ENCODE measurements at regions not wholly inside any gene's neighbourhood (a gene's known extent, or its start where the extent isn't known, plus 50 kb on each side); places are given as distances from the start of the nearest gene placed in this dataset.
A peak's percentile ranks its signal among the peaks of the same experiment; 100 is the strongest.

DNA sequence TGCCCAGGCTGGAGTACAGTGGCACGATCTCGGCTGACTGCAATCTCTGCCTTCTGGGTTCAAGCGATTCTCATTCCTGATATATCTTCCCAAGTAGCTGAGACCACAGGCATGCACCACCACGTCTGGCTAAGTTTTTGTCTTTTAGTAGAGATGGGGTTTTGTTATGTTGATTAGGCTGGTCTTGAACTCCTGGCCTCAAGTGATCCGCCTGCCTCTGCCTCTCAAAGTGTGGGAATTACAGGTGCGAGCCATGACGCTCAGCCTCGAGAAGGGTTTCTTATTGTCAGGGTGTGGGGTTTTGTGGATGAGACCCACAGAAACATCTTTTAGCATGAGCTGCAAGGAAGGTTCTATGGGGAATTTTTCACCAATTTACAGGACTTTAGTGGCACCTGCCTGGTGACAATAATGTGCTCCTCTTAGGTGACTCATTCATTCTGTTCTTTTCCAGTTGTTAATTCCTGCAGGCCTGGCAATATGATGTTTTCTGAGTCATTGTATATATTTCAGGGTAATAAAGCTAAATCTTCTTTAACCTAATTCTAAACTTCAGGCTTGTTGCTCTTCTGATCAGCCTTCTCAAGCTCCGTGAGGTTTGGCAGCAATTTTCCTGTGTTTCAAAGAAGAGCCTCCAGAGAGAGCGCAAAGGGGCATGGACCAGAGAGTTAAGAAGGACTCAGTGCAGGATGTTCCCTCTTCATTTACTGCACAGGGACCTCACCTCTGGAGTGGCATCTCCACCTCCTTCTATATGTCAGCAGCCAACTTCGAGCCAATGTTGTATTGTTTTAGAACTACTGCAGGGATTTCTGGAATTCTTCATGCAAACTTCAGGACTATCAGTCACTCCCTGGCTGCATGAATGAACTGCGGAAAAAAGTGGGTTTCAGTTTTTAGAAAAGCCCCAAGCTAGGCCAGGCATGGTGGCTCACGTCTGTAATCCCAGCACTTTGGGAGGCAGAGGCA lies 77.8 kb upstream of the ZNF618 start:
- Histone ChIP-seq H3K4me3 (replicated peaks in 1 of 4; ENCODE audit: control extremely low read depth in 1 of 4, insufficient read depth in 1 of 4, low read depth in 3 of 4, low read length in 4 of 4) (no peak overlapping the region), H2AFZ (ENCODE audit: low read length) (no peak overlapping the region), H3K27me3 (ENCODE audit: control insufficient read depth, insufficient read depth, low read length) (peaks cover 17% of the 10 kb centered on the region), H4K20me1 (ENCODE audit: control insufficient read depth, extremely low read depth, insufficient read depth, low read length) (no peaks in the 10 kb centered on the region), H3K4me2 (ENCODE audit: extremely low read depth, insufficient read depth, low read length) (no peak overlapping the region), H3K9ac (ENCODE audit: insufficient read depth, low read length) (no peak overlapping the region), H3K9me3 (ENCODE audit: control insufficient read depth, insufficient read depth, low read depth, low read length) (no peaks in the 10 kb centered on the region), H3K4me1 (ENCODE audit: control insufficient read depth, extremely low read depth, insufficient read depth, low read length) (no peaks in the 10 kb centered on the region), H3K79me2 (ENCODE audit: control insufficient read depth, insufficient read depth, low read length) (no peaks in the 10 kb centered on the region), H3K27ac (ENCODE audit: insufficient read depth, low read length) (no peak overlapping the region), H3K36me3 (ENCODE audit: control insufficient read depth, insufficient read depth, low read length) (no peaks in the 10 kb centered on the region)
- no peak for TF ChIP-seq EZH2 (IDR thresholded peaks at IDR 0.05; ENCODE audit: low read length, missing control alignments)
- TF ChIP-seq, protein P1, sequence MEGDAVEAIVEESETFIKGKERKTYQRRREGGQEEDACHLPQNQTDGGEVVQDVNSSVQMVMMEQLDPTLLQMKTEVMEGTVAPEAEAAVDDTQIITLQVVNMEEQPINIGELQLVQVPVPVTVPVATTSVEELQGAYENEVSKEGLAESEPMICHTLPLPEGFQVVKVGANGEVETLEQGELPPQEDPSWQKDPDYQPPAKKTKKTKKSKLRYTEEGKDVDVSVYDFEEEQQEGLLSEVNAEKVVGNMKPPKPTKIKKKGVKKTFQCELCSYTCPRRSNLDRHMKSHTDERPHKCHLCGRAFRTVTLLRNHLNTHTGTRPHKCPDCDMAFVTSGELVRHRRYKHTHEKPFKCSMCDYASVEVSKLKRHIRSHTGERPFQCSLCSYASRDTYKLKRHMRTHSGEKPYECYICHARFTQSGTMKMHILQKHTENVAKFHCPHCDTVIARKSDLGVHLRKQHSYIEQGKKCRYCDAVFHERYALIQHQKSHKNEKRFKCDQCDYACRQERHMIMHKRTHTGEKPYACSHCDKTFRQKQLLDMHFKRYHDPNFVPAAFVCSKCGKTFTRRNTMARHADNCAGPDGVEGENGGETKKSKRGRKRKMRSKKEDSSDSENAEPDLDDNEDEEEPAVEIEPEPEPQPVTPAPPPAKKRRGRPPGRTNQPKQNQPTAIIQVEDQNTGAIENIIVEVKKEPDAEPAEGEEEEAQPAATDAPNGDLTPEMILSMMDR (conservative IDR thresholded peaks at IDR 0.05 in 1 of 2, IDR thresholded peaks at IDR 0.05 in 1 of 2; ENCODE audit: low read depth in 1 of 2, low read length in 2 of 2), result no peak
- peak in 1 of 2 donors; percentile 19 for DNase-seq (ENCODE audit: low read depth in 2 of 2)

GRCh38 chr9:113800276-113800675 lies 75.8 kb upstream of the ZNF618 start:
- H3K4me1 ChIP-seq (ENCODE audit: control insufficient read depth, extremely low read depth, insufficient read depth, low read length), result no peaks in the 10 kb centered on the region
- no peak overlapping the region for H3K27ac ChIP-seq (ENCODE audit: insufficient read depth, low read length)
- H4K20me1 ChIP-seq (ENCODE audit: control insufficient read depth, extremely low read depth, insufficient read depth, low read length), result no peaks in the 10 kb centered on the region
- no peak overlapping the region for H3K9ac ChIP-seq (ENCODE audit: insufficient read depth, low read length)
- DNase-seq (ENCODE audit: low read depth in 2 of 2), result no peak
- no peaks in the 10 kb centered on the region for H3K36me3 ChIP-seq (ENCODE audit: control insufficient read depth, insufficient read depth, low read length)
- H3K4me2 ChIP-seq (ENCODE audit: extremely low read depth, insufficient read depth, low read length), result no peak overlapping the region
- TF ChIP-seq, protein P1 (conservative IDR thresholded peaks at IDR 0.05 in 1 of 2, IDR thresholded peaks at IDR 0.05 in 1 of 2; ENCODE audit: low read depth in 1 of 2, low read length in 2 of 2), result no peak
- no peak for TF ChIP-seq EZH2 (IDR thresholded peaks at IDR 0.05; ENCODE audit: low read length, missing control alignments)
- H3K4me3 ChIP-seq (replicated peaks in 1 of 4; ENCODE audit: control extremely low read depth in 1 of 4, insufficient read depth in 1 of 4, low read depth in 3 of 4, low read length in 4 of 4), result no peak overlapping the region
- no peak overlapping the region for H2AFZ ChIP-seq (ENCODE audit: low read length)
- no peaks in the 10 kb centered on the region for H3K9me3 ChIP-seq (ENCODE audit: control insufficient read depth, insufficient read depth, low read depth, low read length)
- no peaks in the 10 kb centered on the region for H3K79me2 ChIP-seq (ENCODE audit: control insufficient read depth, insufficient read depth, low read length)
- H3K27me3 ChIP-seq (ENCODE audit: control insufficient read depth, insufficient read depth, low read length), result peaks cover 10% of the 10 kb centered on the region

- Histone ChIP-seq H3K27me3 (ENCODE audit: control insufficient read depth, insufficient read depth, low read length) (peaks cover 6% of the 10 kb centered on the region), H3K27ac (ENCODE audit: insufficient read depth, low read length) (no peak overlapping the region), H3K9ac (ENCODE audit: insufficient read depth, low read length) (no peak overlapping the region), H3K4me1 (ENCODE audit: control insufficient read depth, extremely low read depth, insufficient read depth, low read length) (peaks cover 6% of the 10 kb centered on the region), H3K4me2 (ENCODE audit: extremely low read depth, insufficient read depth, low read length) (no peak overlapping the region), H3K4me3 (replicated peaks in 1 of 4; ENCODE audit: control extremely low read depth in 1 of 4, insufficient read depth in 1 of 4, low read depth in 3 of 4, low read length in 4 of 4) (no peak overlapping the region), H3K9me3 (ENCODE audit: control insufficient read depth, insufficient read depth, low read depth, low read length) (no peaks in the 10 kb centered on the region), H3K79me2 (ENCODE audit: control insufficient read depth, insufficient read depth, low read length) (no peaks in the 10 kb centered on the region), H4K20me1 (ENCODE audit: control insufficient read depth, extremely low read depth, insufficient read depth, low read length) (no peaks in the 10 kb centered on the region), H2AFZ (ENCODE audit: low read length) (no peak overlapping the region), H3K36me3 (ENCODE audit: control insufficient read depth, insufficient read depth, low read length) (no peaks in the 10 kb centered on the region)
- DNase-seq (ENCODE audit: low read depth in 2 of 2), result no peak
- TF ChIP-seq, protein P1 (conservative IDR thresholded peaks at IDR 0.05 in 1 of 2, IDR thresholded peaks at IDR 0.05 in 1 of 2; ENCODE audit: low read depth in 1 of 2, low read length in 2 of 2), result no peak
Observed at GRCh38 chr9:113803811-113804589, 72.1 kb upstream of the ZNF618 start.

Measured in fibroblast of lung (primary cell).